GM19023 (cell line): ENCODE measurements at regions not wholly inside any gene's neighbourhood (a gene's known extent, or its start where the extent isn't known, plus 50 kb on each side); places are given as distances from the start of the nearest gene placed in this dataset.
"Not testable (repeated sequence)": the region's sequence is repeated elsewhere in the genome, so short reads cannot be mapped to it uniquely, and the experiment has no call there.

Source experiments
- ATAC-seq: cut with Tn5 transposase; IDR thresholded peaks from one replicate; pipeline ENCODE4 v1.9.1; 2021; ENCODE audit warnings: mild to moderate bottlenecking, moderate library complexity; ENCODE audit not compliant: unreplicated experiment

DNA sequence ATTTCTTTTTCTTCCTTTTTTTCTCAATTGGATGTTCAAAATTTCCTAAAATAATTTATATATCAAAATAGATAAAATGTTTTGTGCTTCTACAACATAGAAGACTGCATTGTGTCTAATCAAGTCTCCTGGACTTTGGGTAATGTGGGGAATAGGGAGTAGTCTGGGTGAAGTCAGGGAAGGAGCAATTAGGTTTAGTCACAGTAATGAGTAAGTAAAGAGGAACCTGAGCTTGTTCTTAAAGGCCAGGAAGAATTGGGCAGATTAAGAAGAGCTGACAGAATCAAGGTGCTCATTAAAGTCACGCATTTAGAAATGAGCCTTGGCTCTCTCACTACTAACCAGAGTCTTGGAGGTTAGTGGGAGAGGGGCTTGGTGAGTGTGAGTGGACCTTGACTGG, 233.3 kb upstream of the SSTR1 start:
- ATAC-seq: no peak

DNA sequence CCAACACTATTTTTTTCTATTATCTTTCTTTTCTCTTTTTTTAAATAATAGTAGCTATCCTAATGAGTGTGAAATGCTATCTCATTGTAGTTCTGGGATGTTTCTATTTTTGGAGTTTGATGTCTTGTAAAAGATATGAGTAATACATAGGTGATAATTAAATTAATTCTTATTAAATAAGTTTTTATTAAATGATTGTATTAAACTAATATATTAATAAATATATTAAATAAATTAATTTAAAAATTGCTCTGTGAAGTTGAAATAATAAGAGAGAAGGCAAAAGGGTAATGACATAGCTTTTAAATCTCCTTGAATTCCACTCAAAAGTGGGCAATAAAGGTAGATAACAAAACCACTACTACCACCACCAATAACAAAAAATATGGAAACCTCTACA, 230.2 kb upstream of the SSTR1 start:
- no peak for ATAC-seq

DNA sequence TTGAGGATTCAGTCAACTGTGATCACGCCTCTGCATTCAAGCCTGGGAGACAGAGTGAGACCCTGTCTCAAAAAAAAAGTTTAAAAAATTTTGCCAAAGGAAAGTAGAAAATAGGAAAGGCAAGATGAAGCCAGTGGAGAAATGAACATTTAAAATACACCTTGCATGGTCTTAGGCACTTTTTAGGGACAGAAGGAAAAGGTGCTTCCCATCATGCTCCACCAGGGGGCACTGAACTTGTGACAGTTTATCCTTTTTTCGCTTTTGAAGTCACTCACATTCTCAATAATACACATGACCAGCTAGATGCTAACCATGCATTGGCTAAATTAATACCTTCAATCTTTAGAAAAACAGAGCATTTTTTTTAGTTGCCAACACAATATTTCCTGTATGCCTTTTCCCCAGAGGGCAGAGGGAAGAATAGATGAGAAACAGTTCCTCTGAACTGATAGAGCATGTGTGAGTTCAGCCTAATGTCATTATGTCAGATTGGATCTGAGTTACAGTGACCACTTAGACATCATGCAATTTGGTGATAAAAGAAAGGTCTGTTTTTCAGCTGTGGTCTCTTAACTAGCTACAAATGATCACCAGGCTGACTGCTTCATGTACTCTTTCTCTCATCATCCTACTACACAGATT, 221.8 kb upstream of the SSTR1 start:
- ATAC-seq: peak; percentile 50

DNA sequence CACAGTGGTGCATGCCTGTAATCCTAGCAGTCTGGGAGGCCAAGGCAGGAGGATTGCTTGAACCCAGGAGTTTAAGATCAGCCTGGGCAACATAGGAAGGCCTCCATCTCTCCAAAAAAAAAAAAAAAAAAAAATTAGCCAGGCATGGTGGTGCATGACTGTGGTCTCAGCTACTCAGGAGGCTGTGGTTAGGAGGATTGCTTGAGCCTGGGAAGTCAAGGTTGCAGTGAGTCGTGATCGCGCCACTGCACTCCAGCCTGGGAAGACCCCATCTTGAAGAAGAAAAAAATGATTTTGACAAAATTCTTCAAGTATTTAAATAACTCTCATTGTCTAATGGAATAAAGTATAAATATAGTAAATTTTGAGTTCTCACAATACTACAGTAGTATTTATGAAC, 219.2 kb upstream of the SSTR1 start:
- no peak for ATAC-seq

DNA sequence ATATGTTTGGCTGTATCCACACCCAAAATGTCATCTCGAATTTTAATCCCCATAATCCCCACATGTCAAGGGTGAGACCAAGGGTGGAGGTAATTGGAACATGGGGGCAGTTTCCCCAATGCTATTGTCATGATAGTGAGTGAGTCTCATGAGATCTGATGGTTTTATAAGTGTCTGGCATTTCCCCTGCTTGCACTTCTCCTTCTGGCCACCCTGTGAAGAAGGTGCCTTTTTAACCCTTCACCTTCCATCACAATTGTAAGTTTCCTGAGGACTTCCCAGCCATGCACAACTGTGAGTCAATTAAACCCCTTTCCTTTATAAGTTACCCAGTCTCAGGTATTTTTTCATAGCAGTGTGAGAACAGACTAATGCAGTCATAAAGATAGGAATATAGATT, 216.7 kb upstream of the SSTR1 start:
- no peak for ATAC-seq

DNA sequence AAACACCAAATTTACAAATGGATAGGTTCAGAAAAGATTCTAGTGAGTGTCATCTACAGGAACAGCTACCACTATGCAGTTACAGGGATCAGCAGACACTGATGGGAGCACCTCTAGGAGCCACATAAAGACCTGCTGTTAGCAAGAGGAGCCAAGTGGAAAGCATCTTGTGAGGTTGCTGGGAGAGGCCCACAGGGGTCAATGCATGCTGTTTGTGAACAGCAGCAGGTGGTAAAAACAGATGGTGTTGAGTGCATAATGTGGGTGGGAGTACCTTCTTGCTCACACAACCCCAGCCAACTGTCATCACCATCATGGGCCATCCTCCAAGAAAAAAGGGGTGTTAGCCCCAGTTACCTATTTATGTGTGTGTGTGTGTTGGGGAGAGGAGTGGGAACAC, 215.2 kb upstream of the SSTR1 start:
- no peak for ATAC-seq

DNA sequence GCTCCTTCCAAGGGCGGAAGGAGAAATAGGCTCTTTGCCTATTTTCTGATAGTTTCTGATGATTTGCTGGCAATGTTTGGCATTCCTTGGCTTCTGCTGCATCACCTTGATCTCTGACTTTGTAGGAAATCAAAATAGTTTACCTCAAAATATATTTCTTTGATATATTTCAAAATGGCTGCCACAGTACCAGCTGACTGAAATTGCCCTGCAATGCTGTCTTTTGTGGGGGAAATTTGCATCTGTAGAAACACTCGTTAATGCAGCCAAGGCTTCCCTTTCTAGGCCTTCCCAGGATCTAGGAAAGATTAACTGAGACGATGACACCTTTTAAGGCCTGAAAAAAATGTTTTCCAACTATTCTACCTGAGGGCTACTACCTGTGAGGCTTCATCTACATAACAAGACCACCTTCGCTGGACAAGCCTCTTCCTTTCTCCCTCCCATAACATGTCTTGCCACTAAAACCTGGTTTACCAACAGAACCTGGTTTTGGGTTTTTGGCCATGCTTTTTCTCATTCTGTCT, 212.8 kb upstream of the SSTR1 start:
- no peak for ATAC-seq

DNA sequence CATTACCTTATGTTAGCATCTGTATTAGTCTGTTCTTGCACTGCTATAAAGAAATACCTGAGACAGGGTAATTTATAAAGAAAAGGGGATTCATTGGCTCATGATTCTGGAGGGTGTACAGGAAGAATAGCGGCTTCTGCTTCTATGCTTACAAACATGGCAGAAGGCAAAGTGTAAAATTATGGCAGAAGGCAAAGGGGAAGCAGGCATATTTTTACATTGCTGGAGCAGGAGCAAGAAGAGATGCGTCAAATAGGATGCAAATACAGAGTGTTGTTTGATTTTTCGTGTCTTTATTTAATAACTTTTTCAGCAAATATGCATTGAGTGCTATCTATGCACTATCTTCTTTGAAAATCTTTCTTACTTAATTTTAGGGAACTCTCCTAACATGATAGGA, 210.7 kb upstream of the SSTR1 start:
- ATAC-seq: no peak

DNA sequence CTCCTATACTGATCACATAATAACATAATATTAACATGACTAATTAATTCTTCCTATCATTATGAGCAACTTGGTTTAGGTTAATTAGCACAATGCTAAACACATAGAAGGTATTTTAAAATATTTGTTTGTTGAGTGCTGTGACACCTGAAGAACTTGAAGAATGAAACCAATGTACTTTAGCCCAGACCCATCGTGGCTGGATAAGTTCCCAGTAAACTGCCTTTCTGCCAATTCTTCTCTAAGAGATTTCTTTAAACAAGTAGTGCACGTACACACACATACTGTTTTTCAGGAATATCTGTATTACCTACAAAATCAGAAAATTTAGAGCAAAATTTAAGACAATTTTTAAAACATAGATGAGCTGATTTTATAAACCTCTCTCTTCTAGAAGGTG, 207.4 kb upstream of the SSTR1 start:
- no peak for ATAC-seq

DNA sequence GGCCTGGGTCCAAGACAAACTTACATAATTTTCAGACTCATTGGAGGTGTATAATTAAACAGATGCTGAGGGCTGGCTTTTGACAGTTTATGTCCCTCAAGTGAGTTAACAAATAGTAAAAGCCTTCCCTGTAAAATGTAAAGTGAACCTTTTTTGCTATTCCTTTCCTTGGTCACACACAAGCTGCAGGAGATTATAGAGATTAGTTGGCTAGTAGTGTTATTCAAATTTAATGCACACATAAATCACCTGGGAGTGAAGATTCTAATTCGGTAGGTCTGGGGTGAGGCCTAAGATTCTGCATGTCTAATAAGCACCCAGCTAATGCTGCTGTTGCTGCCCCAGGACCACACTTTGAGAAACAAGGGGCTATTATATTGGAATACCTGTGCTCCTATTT, 206.2 kb upstream of the SSTR1 start:
- ATAC-seq: no peak

DNA sequence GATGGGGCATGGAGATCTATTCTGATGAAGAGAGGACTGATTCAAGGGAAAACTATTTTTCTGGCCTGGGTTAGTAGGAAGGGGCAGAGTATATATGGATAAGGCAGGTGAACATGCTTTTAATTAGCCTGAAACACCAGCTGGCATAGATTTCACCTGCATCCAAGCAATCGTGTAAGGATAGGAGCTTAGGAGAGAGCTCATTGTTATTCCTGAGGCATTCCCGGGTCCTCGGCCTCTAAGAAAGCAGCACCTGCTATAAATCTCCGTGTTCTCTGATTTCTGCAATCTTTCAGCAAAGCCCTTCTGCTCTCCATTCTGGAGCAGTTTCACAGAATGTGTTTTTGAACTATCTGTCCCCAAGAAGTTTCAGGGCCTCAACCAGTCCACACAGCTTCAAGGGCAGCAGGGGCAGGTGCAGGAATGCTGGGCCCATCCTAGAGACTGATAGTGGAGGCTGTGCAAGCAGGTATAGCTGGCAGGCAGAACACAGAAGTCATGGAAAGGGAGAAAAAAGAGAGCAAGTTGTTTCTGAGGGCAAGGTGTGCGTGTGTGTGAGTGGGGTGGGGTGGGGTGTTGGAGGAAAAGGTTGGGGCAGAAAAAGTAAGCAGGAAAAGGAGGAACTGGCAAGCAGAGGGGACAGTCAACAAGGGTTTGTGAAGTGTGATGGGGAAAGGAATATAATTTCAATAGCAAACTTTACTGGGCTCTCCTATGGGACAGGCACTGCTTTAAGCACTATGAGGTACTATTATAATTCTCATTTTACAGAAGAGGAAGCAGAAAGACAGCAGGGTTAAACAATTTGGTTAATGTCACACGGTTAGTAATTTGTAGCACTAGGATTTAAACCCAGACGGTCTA, 203.7 kb upstream of the SSTR1 start:
- ATAC-seq: no peak

DNA sequence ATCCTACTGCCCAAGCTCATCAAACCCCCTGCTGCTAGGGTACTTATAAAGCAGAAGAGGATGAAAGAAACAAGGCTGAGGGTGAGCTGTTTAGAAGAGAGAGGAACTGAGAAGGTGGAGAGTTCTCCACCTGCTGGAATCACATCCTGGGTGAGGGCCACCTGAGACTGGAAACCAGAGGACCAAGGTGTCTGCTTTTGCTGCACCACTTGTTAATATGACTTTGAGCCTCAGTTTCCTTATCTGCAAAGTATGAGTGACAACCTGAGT, 203.2 kb upstream of the SSTR1 start:
- ATAC-seq: no peak

DNA sequence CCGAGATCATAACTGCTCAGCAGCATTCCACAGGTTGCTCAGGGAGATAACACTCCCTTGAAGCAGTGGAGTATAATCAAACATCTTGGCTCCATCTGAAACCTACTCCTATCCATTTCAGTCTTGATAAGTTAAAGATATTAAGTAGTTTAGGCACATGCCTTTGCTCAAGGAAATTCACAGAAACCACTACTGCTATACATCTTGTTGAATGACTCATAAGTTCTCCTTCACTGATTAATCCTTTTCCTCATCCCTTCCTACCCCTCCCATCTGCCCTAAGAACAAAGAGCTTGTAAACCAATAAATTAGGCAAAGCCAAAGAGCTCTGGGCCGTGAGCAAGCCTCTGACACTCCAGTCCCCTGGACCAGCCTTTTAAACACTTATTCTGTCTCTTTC, 196.5 kb upstream of the SSTR1 start:
- not testable (repeated sequence) for ATAC-seq

DNA sequence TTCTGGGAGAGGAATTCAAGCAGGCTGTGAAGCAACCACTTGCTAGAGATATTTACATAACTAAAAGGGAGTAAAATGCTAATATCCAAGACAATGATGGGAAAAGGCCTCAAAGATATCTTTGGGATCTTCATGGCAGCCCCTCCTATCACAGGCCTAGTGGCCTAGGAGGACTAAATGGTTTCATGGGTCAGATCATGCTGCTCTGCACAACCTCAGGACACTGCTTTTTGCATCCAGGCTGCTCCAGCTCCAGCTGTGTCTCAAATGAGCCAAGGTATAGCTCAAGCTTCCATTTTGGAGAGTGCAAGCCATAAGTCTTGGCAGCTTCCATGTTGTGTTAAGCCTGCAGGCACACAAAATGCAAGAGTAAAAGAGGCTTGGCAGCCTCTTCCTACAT, 195.6 kb upstream of the SSTR1 start:
- no peak for ATAC-seq

DNA sequence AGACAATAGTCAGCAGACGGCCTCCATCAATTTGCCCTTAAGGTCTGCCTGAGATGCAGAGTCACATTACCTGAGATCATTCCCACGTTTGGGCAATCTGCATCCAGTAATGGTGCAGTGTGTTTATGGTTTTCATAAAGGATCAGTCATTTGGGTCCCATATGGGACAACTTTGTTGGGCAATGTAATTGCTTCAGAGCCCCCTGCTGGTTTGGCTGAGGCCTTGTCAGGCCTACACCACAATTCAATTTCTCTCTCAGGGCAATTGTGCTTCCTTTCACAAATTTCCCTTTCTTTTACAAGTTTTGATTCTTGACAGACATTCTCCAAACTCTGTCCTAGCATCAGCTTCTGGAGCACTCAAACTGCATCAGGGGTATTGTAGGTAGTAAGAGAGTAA, 191.2 kb upstream of the SSTR1 start:
- ATAC-seq: no peak

DNA sequence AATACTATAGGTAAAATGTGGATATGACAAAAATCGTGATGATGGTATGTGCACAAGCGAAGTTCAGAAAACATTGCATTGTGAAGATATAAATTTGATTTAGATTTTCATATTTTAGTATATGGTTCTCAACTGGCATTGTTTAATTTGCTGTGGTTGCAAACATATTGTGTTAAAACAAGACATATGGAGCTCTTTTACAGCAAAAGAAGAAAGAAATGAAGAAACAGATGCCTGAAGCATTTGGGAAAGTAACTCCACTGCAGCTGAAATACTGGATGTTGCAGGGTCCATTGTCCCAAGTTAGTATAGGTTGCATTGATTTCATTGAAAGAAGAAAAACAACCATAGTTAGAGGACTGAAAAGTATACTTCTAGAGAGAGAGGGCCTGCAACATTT, 185.8 kb upstream of the SSTR1 start:
- no peak for ATAC-seq

DNA sequence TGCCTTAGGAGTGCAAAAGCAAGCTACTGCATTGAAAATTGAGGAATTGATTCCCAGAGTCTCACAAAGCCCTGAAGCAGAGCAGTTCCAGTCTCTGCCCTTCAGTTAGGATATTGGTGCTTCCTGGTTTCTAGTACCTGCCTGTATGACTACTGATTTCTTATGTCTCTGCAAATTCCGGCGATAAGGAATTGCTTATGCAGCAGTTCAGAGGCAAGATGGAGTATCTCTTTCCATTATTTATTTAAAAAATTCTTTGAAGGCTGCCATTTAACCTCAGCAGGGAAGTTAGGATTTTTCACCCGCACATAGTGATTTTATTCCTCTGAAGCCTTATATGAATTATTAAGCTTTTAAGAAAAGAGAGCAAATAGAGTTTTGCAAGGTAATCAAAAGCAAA, 184.9 kb upstream of the SSTR1 start:
- ATAC-seq: no peak

DNA sequence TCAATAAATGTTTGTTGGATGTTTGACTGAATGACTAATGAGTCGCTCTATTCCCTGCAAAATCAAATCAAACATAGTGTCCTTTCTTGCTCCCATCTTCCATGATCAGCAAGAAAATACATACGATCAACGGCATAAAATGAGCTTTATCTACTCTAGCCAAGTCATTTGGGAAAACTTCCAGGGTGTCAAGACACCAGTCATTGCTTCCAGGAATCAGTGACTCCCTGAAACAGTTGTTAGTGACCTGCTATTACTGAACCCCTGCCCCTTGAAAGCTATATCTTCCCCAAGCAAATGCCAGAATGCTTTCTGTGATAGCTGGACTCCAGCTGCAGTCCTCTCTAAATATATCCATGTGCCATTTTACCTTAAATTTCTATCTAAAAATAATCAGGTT, 169.5 kb upstream of the SSTR1 start:
- no peak for ATAC-seq

DNA sequence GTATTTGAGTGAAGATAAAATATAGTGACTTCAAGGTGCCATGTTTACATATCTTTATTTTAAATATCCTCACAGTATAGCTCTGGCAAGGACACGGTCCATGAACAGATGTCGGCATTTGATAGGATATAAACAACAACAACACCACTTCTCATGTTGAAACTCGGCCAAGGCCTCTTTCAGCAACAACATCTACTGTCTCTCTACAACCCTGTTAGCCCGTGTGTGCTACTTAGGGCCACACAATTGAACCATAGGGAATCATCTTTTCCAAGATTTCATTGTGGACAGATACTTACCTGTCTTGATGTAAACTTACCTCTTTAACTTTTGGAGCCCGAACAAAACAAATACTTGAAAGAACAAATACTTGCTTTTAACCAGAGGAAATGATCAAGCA, 168.7 kb upstream of the SSTR1 start:
- no peak for ATAC-seq

DNA sequence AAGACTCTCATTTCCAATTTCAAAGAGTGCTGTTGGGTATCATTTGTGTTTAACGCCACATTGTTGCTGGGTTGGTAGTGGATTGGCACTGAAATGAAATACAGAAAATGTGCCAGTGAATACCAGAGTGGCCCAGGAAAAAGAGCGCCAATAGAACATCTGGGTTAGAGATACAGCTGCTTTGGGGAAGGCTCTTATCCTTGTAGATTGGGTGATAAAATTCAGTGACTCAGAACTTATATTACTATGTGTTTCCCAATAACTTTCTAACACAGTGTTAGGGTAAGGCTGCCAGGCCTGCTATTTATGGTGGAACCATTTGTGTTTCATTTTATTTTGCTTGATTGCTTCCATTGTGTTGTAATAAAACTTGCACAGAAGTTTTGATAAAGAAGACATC, 168.2 kb upstream of the SSTR1 start:
- ATAC-seq: no peak

DNA sequence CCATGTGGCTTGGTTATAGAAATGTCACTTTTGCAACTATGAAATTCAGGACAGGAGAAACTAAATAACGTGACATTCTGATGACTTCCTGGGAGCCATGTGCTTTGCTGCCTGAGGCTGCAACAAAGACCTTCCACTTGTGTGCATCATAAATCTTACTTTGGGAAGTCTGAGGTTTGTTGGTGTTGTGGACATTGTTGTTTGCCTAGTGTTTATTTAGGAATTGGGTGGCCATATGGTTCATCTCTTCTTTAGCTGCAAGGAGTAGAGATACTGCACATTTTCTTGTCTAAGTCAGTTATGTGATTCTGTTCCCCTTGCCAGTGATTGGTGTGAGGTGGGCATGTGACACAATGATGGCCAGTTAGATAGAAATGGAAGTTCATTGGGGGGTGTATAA, 167.3 kb upstream of the SSTR1 start:
- no peak for ATAC-seq

DNA sequence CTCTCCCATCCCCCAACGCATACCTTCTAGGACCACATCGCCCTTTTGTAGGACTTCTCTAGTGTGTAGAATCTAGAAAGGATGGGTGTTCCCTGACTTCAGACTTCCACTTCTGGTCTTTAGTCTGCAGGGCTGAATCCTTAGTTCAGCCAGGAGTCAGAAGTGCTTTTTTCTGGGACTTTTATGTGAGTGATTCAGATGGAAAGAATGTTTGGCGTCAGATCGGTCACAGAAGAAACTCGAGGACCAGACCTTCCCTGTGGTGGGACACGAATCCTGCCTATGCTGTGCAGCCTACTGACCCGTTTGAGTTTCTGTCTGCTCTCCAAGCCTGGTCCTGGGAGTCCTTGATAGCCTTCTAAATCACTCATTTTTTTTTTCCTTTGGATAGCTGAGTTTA, 165.4 kb upstream of the SSTR1 start:
- no peak for ATAC-seq

DNA sequence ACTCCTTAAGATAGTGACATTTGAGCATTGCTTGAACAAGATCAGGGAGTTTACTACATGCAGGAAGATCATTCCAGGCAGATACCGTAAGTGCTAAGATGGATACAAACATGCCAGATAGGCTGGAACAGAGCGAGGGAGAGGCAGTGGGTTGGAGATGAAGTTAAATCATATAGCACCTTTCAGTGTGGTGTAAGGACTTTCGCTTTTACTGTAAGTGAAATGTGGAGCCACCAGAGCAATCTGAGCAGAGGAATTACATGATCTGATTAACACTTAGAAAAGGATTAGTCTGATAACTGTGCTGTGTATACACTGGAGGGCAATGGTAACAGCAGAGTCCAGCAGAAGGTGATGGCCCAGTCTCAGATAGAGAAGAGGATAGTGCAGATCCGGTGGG, 163.0 kb upstream of the SSTR1 start:
- ATAC-seq: no peak
